Activated CD8-positive, alpha-beta T cell treated with anti-CD3 and anti-CD28 coated beads for 36 hours (primary cell): ENCODE measurements at regions not wholly inside any gene's neighbourhood (a gene's known extent, or its start where the extent isn't known, plus 50 kb on each side); places are given as distances from the start of the nearest gene placed in this dataset.

Experiments used
- ATAC-seq: fragments of 200-7000 bp; cut with Tn5 transposase; one replicate; pipeline ENCODE4 v1.10.0; 2021; ENCODE audit warnings: mild to moderate bottlenecking, moderate library complexity
- CTCF ChIA-PET: fragments of 350-600 bp; sonication (Branson Sonifier 250); formaldehyde crosslinking; loops from one replicate; lab custom pipeline; 2021; ENCODE audit warnings: antibody characterized with exemption; lab: Charles Lee
- POLR2A ChIA-PET: fragments of 350-600 bp; sonication (Branson Sonifier 250); formaldehyde crosslinking; loops from one replicate; lab custom pipeline; 2021; ENCODE audit warnings: antibody characterized with exemption; lab: Charles Lee
- DNase-seq: peaks from one replicate; pipeline ENCODE4 v3.0.0-alpha.2; 2020
- H3K27ac Mint-ChIP-seq: one replicate; pipeline ENCODE4 v1.8.0; 2021; ENCODE audit warnings: mild to moderate bottlenecking, mixed read lengths
- H3K27me3 Mint-ChIP-seq: one replicate; pipeline ENCODE4 v1.8.0; 2021; ENCODE audit warnings: mixed read lengths
- H3K36me3 Mint-ChIP-seq: one replicate; pipeline ENCODE4 v1.8.0; 2021; ENCODE audit warnings: low read depth, mixed read lengths
- H3K4me1 Mint-ChIP-seq: one replicate; pipeline ENCODE4 v1.8.0; 2021; ENCODE audit warnings: low read depth, mixed read lengths
- H3K4me3 Mint-ChIP-seq: one replicate; pipeline ENCODE4 v1.8.0; 2021; ENCODE audit warnings: mild to moderate bottlenecking, moderate library complexity, mixed read lengths
- H3K9me3 Mint-ChIP-seq: one replicate; pipeline ENCODE4 v1.8.0; 2021; ENCODE audit warnings: mixed read lengths
- CTCF ChIP-seq: fragments of 200-600 bp; IDR thresholded peaks from one replicate; pipeline ENCODE4 v1.8.0; 2022; ENCODE audit warnings: antibody characterized with exemption, mild to moderate bottlenecking
- intact Hi-C: fragments of 100-400 bp; cut with micrococcal nuclease; formaldehyde crosslinking; loops from one replicate; pipeline ENCODE4 v1.10.0; 2022

GRCh38 chr20:6870559-6870958, 103.1 kb downstream of the BMP2 start:
- no peak for TF ChIP-seq CTCF
- ATAC-seq (no peak), DNase-seq (no peak)
- no peaks in the 10 kb centered on the region for H3K27me3 Mint-ChIP-seq
- intact Hi-C loops, result no loop called here
- H3K4me3 Mint-ChIP-seq, result no peak overlapping the region
- no peak overlapping the region for H3K27ac Mint-ChIP-seq
- CTCF ChIA-PET, result no interaction called here
- no peaks in the 10 kb centered on the region for H3K9me3 Mint-ChIP-seq
- H3K4me1 Mint-ChIP-seq, result no peaks in the 10 kb centered on the region
- no peaks in the 10 kb centered on the region for H3K36me3 Mint-ChIP-seq
- POLR2A ChIA-PET, result no interaction called here

- Mint-ChIP-seq H3K27ac (no peak overlapping the region), H3K9me3 (no peaks in the 10 kb centered on the region)
Measured at GRCh38 chr20:6877633-6878032, 110.1 kb downstream of the BMP2 start.

GRCh38 chr20:6882561-6883291, 115.2 kb downstream of the BMP2 start:
- Mint-ChIP-seq H3K27me3 (no peaks in the 10 kb centered on the region), H3K36me3 (no peaks in the 10 kb centered on the region), H3K9me3 (no peaks in the 10 kb centered on the region), H3K27ac (no peak overlapping the region), H3K4me3 (no peak overlapping the region), H3K4me1 (no peaks in the 10 kb centered on the region)
- ATAC-seq (no peak), DNase-seq (no peak)
- intact Hi-C loops, result no loop called here
- no peak for TF ChIP-seq CTCF
- POLR2A ChIA-PET, result no interaction called here
- CTCF ChIA-PET, result no interaction called here

More at GRCh38 chr20:6877633-6878032, 110.1 kb downstream of the BMP2 start:
- no peak for TF ChIP-seq CTCF
- POLR2A ChIA-PET, result no interaction called here
- ATAC-seq (no peak), DNase-seq (no peak)
- CTCF ChIA-PET, result no interaction called here
- Mint-ChIP-seq H3K4me1 (no peaks in the 10 kb centered on the region), H3K36me3 (no peaks in the 10 kb centered on the region), H3K27me3 (no peaks in the 10 kb centered on the region), H3K4me3 (no peak overlapping the region)
- intact Hi-C loops, result no loop called here

GRCh38 chr20:6884114-6884513, 116.6 kb downstream of the BMP2 start:
- POLR2A ChIA-PET, result no interaction called here
- ATAC-seq (no peak), DNase-seq (no peak)
- no peak overlapping the region for H3K4me3 Mint-ChIP-seq
- TF ChIP-seq CTCF, result no peak
- H3K27ac Mint-ChIP-seq, result no peak overlapping the region
- H3K36me3 Mint-ChIP-seq, result no peaks in the 10 kb centered on the region
- intact Hi-C loops, result no loop called here
- H3K9me3 Mint-ChIP-seq, result no peaks in the 10 kb centered on the region
- H3K27me3 Mint-ChIP-seq, result no peaks in the 10 kb centered on the region
- CTCF ChIA-PET, result no interaction called here
- no peaks in the 10 kb centered on the region for H3K4me1 Mint-ChIP-seq

GRCh38 chr20:6886065-6886729, 118.7 kb downstream of the BMP2 start:
- ChIA-PET CTCF (interaction anchor here (1.1 kb wide), 1 partner anchor 57 kb away, joined by 3 read pairs; no protein-coding TSS in a partner anchor), POLR2A (no interaction called here)
- Mint-ChIP-seq H3K4me1 (no peaks in the 10 kb centered on the region), H3K36me3 (no peaks in the 10 kb centered on the region), H3K27me3 (no peaks in the 10 kb centered on the region), H3K4me3 (no peak overlapping the region), H3K9me3 (no peaks in the 10 kb centered on the region), H3K27ac (no peak overlapping the region)
- intact Hi-C loops, result no loop called here
- no peak for DNase-seq
- ATAC-seq, result no peak
- TF ChIP-seq CTCF, result no peak
